Heart left ventricle (tissue), 13 donors: ENCODE measurements at regions not wholly inside any gene's neighbourhood (a gene's known extent, or its start where the extent isn't known, plus 50 kb on each side); places are given as distances from the start of the nearest gene placed in this dataset.

Experiments used
- POLR2A ChIP-seq, 2 donors: fragments of 450-650 bp; IDR thresholded peaks; one replicate each; pipeline ENCODE4 v1.6.1; 2017; ENCODE audit warnings: antibody characterized with exemption in 2 of 2, mild to moderate bottlenecking in 2 of 2, moderate library complexity in 2 of 2
- TF ChIP-seq, protein P1 (sequence below), 12 donors: fragments of 200-600 bp; sonication (generic) in 4 of 12; IDR thresholded peaks; one replicate each; pipeline versions ENCODE4 v1.5.0 to v1.8.0; 2018 to 2022; ENCODE audit warnings: antibody characterized with exemption in 12 of 12, mild to moderate bottlenecking in 5 of 12
- donor health status: ischemic (EF 13 %, LVEDD 7.1; RV severe dilation, severe dysfunction).
- donor health status: DM: no; HTN: yes; CAD: no.
- donor health status: DM: no; HTN: no; CAD: no.
- donor health status: ischemic (EF 25% LVEDD 6.9; RV normal size, moderate dysfunction).
- donor health status: ischemic (EF 25% LVEDD 5.7; RV mildly dilated, moderate dysfunction).
- donor health status: ischemic (EF 35%, LVEDD 5.7; RV mildly dilated, moderate dysfunction).
- donor health status: nonischemic (EF 11% LVEDD 7.7; RV severe dilation, severe dysfunction).
- donor health status: DM: yes; HTN: yes; CAD: no.
- donor health status: PGD.
- donor health status: ischemic (EF 29% LVEDD 5.4; RV normal size, mild dysfunction).
- donor health status: nonischemic (EF 23%, LVEDD 6.1; RV moderate dilation, normal function).

DNA sequence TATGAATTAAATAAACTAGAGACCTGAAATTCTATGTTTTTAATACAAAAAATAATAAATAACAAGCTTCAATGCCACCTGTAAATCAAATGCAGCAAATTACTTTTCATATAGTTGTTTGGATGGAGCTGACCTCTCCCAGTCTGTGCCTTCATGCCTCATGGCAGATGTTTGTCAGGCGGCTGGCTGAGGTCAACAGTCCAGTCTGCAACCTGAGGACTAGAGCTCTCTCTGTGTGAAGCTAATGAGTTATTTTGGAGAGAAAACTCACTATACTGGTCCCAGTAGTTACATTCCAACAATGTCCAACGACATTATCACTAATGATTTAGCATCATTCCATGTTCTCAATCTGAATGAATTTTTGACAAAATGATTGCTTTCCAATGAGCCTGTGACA, 746.2 kb upstream of the POM121L12 start:
- TF ChIP-seq POLR2A (IDR thresholded peaks at IDR 0.05) = no peak
- TF ChIP-seq, protein P1, sequence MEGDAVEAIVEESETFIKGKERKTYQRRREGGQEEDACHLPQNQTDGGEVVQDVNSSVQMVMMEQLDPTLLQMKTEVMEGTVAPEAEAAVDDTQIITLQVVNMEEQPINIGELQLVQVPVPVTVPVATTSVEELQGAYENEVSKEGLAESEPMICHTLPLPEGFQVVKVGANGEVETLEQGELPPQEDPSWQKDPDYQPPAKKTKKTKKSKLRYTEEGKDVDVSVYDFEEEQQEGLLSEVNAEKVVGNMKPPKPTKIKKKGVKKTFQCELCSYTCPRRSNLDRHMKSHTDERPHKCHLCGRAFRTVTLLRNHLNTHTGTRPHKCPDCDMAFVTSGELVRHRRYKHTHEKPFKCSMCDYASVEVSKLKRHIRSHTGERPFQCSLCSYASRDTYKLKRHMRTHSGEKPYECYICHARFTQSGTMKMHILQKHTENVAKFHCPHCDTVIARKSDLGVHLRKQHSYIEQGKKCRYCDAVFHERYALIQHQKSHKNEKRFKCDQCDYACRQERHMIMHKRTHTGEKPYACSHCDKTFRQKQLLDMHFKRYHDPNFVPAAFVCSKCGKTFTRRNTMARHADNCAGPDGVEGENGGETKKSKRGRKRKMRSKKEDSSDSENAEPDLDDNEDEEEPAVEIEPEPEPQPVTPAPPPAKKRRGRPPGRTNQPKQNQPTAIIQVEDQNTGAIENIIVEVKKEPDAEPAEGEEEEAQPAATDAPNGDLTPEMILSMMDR (IDR thresholded peaks at IDR 0.05) = no peak
